PC-3 (cell line): ENCODE measurements at regions not wholly inside any gene's neighbourhood (a gene's known extent, or its start where the extent isn't known, plus 50 kb on each side); places are given as distances from the start of the nearest gene placed in this dataset.

Source experiments
- ATAC-seq: fragments of 200-7000 bp; cut with Tn5 transposase; 2 replicates; pipeline ENCODE4 v1.9.1; 2020; ENCODE audit warnings: mild to moderate bottlenecking, moderate library complexity
- BruUV-seq: library from RNA; stranded (reverse); fragments of 400-500 nt; replicated peaks from 2 replicates; lab custom pipeline; 2021; lab: Mats Ljungman, UMichigan
- CTCF ChIA-PET: fragments of 300-600 bp; sonication (Branson Sonifier 250); formaldehyde crosslinking; loops from one replicate; lab custom pipeline; 2022; ENCODE audit warnings: antibody characterized with exemption; lab: Charles Lee
- POLR2A ChIA-PET: fragments of 300-600 bp; sonication (Branson Sonifier 250); formaldehyde crosslinking; loops from one replicate; lab custom pipeline; 2022; ENCODE audit warnings: antibody characterized with exemption; ENCODE audit not compliant: unreplicated experiment; lab: Charles Lee
- DNase-seq: peaks from one replicate; pipeline ENCODE4 v3.0.0-alpha.2; 2015
- H2AFZ ChIP-seq: fragments of 300-600 bp; sonication (generic); 2 replicates; pipeline ENCODE4 v1.6.0; 2016; ENCODE audit warnings: antibody characterized with exemption, low read length
- H3F3A ChIP-seq: fragments of 300-600 bp; sonication (generic); one replicate; pipeline ENCODE4 v1.6.0; 2017; ENCODE audit warnings: antibody characterized with exemption, low read length, control low read depth, mild to moderate bottlenecking; ENCODE audit not compliant: unreplicated experiment
- H3K27ac ChIP-seq: fragments of 300-600 bp; sonication (generic); 2 replicates; pipeline ENCODE4 v1.5.1; 2016; ENCODE audit warnings: mild to moderate bottlenecking, low read length
- H3K27me3 ChIP-seq: fragments of 300-600 bp; sonication (generic); 2 replicates; pipeline ENCODE4 v1.6.1; 2016; ENCODE audit warnings: low read length, mixed read lengths
- H3K36me3 ChIP-seq: fragments of 300-600 bp; sonication (generic); 2 replicates; pipeline ENCODE4 v1.6.1; 2016; ENCODE audit warnings: low read depth, mixed run types, low read length, mixed read lengths
- H3K4me1 ChIP-seq: fragments of 300-600 bp; sonication (generic); 2 replicates; pipeline ENCODE4 v1.5.1; 2016; ENCODE audit warnings: low read length; ENCODE audit not compliant: insufficient read depth
- H3K4me2 ChIP-seq: fragments of 300-600 bp; sonication (generic); 2 replicates; pipeline ENCODE4 v1.6.0; 2016; ENCODE audit warnings: low read length
- H3K4me3 ChIP-seq: fragments of 300-600 bp; sonication (generic); 2 replicates; pipeline ENCODE4 v1.5.1; 2016; ENCODE audit warnings: mild to moderate bottlenecking, low read length, mixed read lengths
- H3K79me2 ChIP-seq: fragments of 300-600 bp; sonication (generic); 2 replicates; pipeline ENCODE4 v1.6.1; 2017; ENCODE audit warnings: low read length, mixed read lengths
- H3K9ac ChIP-seq: fragments of 300-600 bp; sonication (generic); 2 replicates; pipeline ENCODE4 v1.6.0; 2016; ENCODE audit warnings: mild to moderate bottlenecking, low read length
- H3K9me2 ChIP-seq: fragments of 300-600 bp; sonication (generic); replicated peaks from 2 replicates; pipeline ENCODE4 v1.6.1; 2016; ENCODE audit warnings: mixed run types, low read length, mixed read lengths
- H3K9me3 ChIP-seq: fragments of 300-600 bp; sonication (generic); 2 replicates; pipeline ENCODE4 v1.6.1; 2016; ENCODE audit warnings: low read length, mixed read lengths
- H4K20me1 ChIP-seq: fragments of 300-600 bp; sonication (generic); 2 replicates; pipeline ENCODE4 v1.6.1; 2016; ENCODE audit warnings: low read length, mixed read lengths
- EZH2 ChIP-seq: fragments of 300-600 bp; sonication (generic); IDR thresholded peaks from one replicate; pipeline ENCODE4 v1.6.1; 2017; ENCODE audit warnings: antibody characterized with exemption, mild to moderate bottlenecking, low read length; ENCODE audit not compliant: unreplicated experiment
- EZH2phosphoT487 ChIP-seq: fragments of 300-600 bp; sonication (generic); IDR thresholded peaks from 2 replicates; pipeline ENCODE4 v1.6.1; 2018; ENCODE audit warnings: mild to moderate bottlenecking, antibody characterized with exemption, low read length, borderline replicate concordance
- intact Hi-C: fragments of 100-400 bp; cut with micrococcal nuclease; formaldehyde crosslinking; loops from 2 replicates; pipeline ENCODE4 v1.9.0; 2023
- TF ChIP-seq, protein P1 (sequence below): fragments of 300-600 bp; sonication (generic); conservative IDR thresholded peaks from 2 replicates; pipeline ENCODE4 v1.5.1; 2017; ENCODE audit warnings: antibody characterized with exemption, low read depth, mild to moderate bottlenecking, low read length

DNA sequence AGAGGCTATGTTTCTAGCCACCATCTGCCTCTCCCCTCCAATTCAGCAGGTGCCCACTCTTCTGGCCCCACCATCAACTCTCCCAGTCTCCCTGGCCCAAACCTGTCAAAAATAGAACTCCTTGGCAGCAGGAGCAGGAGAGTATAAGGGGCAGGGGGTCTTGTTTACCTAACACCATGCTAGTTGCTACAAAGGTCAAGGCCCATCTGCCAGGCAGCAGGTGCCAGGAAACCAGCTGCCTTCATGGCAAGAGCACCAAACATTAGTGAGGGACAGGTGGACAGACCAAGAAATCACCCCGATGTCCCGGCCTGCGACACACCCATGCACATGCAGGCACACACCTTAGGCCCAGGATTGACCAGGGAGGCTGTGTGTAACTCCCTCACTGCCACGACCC is 387.9 kb downstream of the BUD13 start:
- ChIA-PET CTCF (no interaction called here), POLR2A (no interaction called here)
- TF ChIP-seq EZH2 (no peak), EZH2phosphoT487 (no peak)
- TF ChIP-seq, protein P1, sequence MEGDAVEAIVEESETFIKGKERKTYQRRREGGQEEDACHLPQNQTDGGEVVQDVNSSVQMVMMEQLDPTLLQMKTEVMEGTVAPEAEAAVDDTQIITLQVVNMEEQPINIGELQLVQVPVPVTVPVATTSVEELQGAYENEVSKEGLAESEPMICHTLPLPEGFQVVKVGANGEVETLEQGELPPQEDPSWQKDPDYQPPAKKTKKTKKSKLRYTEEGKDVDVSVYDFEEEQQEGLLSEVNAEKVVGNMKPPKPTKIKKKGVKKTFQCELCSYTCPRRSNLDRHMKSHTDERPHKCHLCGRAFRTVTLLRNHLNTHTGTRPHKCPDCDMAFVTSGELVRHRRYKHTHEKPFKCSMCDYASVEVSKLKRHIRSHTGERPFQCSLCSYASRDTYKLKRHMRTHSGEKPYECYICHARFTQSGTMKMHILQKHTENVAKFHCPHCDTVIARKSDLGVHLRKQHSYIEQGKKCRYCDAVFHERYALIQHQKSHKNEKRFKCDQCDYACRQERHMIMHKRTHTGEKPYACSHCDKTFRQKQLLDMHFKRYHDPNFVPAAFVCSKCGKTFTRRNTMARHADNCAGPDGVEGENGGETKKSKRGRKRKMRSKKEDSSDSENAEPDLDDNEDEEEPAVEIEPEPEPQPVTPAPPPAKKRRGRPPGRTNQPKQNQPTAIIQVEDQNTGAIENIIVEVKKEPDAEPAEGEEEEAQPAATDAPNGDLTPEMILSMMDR: no peak
- DNase-seq: no peak
- Histone ChIP-seq H3K27ac (no peak overlapping the region), H2AFZ (no peak overlapping the region), H3K4me3 (no peak overlapping the region), H3F3A (no peaks in the 10 kb centered on the region), H3K9me2 (no peaks in the 10 kb centered on the region), H3K36me3 (no peaks in the 10 kb centered on the region), H3K79me2 (no peaks in the 10 kb centered on the region), H3K9me3 (0 out of 2 replicates have a peak, but pooled peaks cover 4% of the 10 kb centered on the region), H3K9ac (no peak overlapping the region), H4K20me1 (no peaks in the 10 kb centered on the region), H3K4me2 (no peak overlapping the region), H3K27me3 (peaks cover 10% of the 10 kb centered on the region), H3K4me1 (no peaks in the 10 kb centered on the region)
- intact Hi-C loops: no loop called here
- ATAC-seq: no peak
- BruUV-seq: no TSS peak

DNA sequence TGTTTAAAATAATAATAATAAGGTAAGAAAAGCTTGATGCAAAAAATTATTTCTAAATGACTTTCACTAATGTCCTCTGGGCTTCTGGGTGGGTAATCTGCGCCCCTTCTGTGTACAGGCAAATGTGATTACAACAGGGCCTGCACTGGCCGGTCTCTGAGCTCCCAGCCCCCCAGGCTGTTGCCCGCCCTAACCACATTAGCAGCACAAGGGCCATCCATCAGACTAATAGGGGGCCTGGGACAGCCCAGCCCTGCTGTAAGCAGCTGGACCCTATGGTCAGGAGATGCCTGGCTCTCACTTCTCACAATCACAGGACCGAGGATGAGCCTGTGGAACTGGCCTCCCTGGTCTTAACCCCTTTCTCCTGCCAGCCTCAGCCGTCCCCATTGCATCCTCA is 388.4 kb downstream of the BUD13 start:
- Histone ChIP-seq H3K9me2 (no peaks in the 10 kb centered on the region), H3K4me1 (no peaks in the 10 kb centered on the region), H4K20me1 (no peaks in the 10 kb centered on the region), H3F3A (no peaks in the 10 kb centered on the region), H3K9me3 (0 out of 2 replicates have a peak, but pooled peaks cover 4% of the 10 kb centered on the region), H3K4me2 (no peak overlapping the region), H3K79me2 (no peaks in the 10 kb centered on the region), H2AFZ (no peak overlapping the region), H3K9ac (no peak overlapping the region), H3K27me3 (peaks cover 10% of the 10 kb centered on the region), H3K36me3 (no peaks in the 10 kb centered on the region), H3K27ac (no peak overlapping the region), H3K4me3 (no peak overlapping the region)
- ATAC-seq: no peak
- ChIA-PET CTCF (no interaction called here), POLR2A (no interaction called here)
- no TSS peak for BruUV-seq
- intact Hi-C loops: no loop called here
- no peak for DNase-seq
- no peak for TF ChIP-seq EZH2
- TF ChIP-seq EZH2phosphoT487: no peak
- TF ChIP-seq, protein P1: no peak

- no peaks in the 10 kb centered on the region for H3K9me3 ChIP-seq
- no peak overlapping the region for H3K9ac ChIP-seq
- no peak overlapping the region for H3K4me3 ChIP-seq
- no peak overlapping the region for H3K4me2 ChIP-seq
- DNase-seq (peak; percentile 31), ATAC-seq (no peak)
- H3K79me2 ChIP-seq: no peaks in the 10 kb centered on the region
- H3K27ac ChIP-seq: no peak overlapping the region
- H3K9me2 ChIP-seq: no peaks in the 10 kb centered on the region
- H3K4me1 ChIP-seq: no peaks in the 10 kb centered on the region
- no peaks in the 10 kb centered on the region for H3K36me3 ChIP-seq
- no peaks in the 10 kb centered on the region for H4K20me1 ChIP-seq
- intact Hi-C loops: no loop called here
- no peaks in the 10 kb centered on the region for H3F3A ChIP-seq
- peaks cover 10% of the 10 kb centered on the region for H3K27me3 ChIP-seq
- ChIA-PET CTCF (no interaction called here), POLR2A (no interaction called here)
- no TSS peak for BruUV-seq
- TF ChIP-seq, protein P1: no peak
- TF ChIP-seq EZH2: no peak
- no peak overlapping the region for H2AFZ ChIP-seq
Measured at GRCh38 chr11:116379185-116379828, 393.5 kb downstream of the BUD13 start.
